Neuronal stem cell (in vitro differentiated cells): ENCODE measurements at regions not wholly inside any gene's neighbourhood (a gene's known extent, or its start where the extent isn't known, plus 50 kb on each side); places are given as distances from the start of the nearest gene placed in this dataset.

Experiments used
- DNase-seq: peaks from one replicate; pipeline ENCODE4 v3.0.0-alpha.2; 2013; ENCODE audit warnings: low spot score
- H2AFZ ChIP-seq: one replicate; pipeline ENCODE4 v1.6.1; 2013; ENCODE audit warnings: mild to moderate bottlenecking, low read length, inconsistent platforms
- H2AK5ac ChIP-seq: 2 replicates; pipeline ENCODE4 v1.6.1; 2013; ENCODE audit warnings: low read depth, mild to moderate bottlenecking, inconsistent platforms, low read length, moderate library complexity, mixed read lengths
- H2BK120ac ChIP-seq: 2 replicates; pipeline ENCODE4 v1.6.1; 2013; ENCODE audit warnings: low read depth, mild to moderate bottlenecking, inconsistent platforms, low read length, moderate library complexity, mixed read lengths
- H2BK12ac ChIP-seq: one replicate; pipeline ENCODE4 v1.6.1; 2013; ENCODE audit warnings: low read length, inconsistent platforms
- H2BK15ac ChIP-seq: 2 replicates; pipeline ENCODE4 v1.6.1; 2013; ENCODE audit warnings: mild to moderate bottlenecking, low read length, inconsistent platforms, mixed read lengths
- H2BK5ac ChIP-seq: one replicate; pipeline ENCODE4 v1.6.1; 2013; ENCODE audit warnings: inconsistent platforms, mild to moderate bottlenecking, low read length, moderate library complexity
- H3K14ac ChIP-seq: one replicate; pipeline ENCODE4 v1.6.1; 2013; ENCODE audit warnings: low read length, inconsistent platforms
- H3K18ac ChIP-seq: 2 replicates; pipeline ENCODE4 v1.6.1; 2013; ENCODE audit warnings: low read length, inconsistent platforms
- H3K23ac ChIP-seq: 2 replicates; pipeline ENCODE4 v1.6.1; 2013; ENCODE audit warnings: low read depth, mild to moderate bottlenecking, mixed read lengths, low read length, inconsistent platforms; ENCODE audit not compliant: poor library complexity
- H3K27ac ChIP-seq: replicated peaks from 3 replicates; pipeline ENCODE4 v1.5.1; 2013; ENCODE audit warnings: low read length, inconsistent platforms
- H3K27me3 ChIP-seq, 3 experiments: 2 replicates each; pipeline ENCODE4 v1.6.1; 2013; ENCODE audit warnings: low read length in 3 of 3, mild to moderate bottlenecking in 2 of 3, inconsistent platforms in 1 of 3, low read depth in 1 of 3, mixed read lengths in 1 of 3, moderate library complexity in 1 of 3; ENCODE audit not compliant: control insufficient read depth in 3 of 3, insufficient read depth in 3 of 3
- H3K36me3 ChIP-seq, 2 donors: replicated peaks in 1 of 2; 2 replicates each; pipeline ENCODE4 v1.6.1; 2013; ENCODE audit warnings: low read length in 2 of 2; ENCODE audit not compliant: control insufficient read depth in 2 of 2, insufficient read depth in 2 of 2
- H3K4ac ChIP-seq: 2 replicates; pipeline ENCODE4 v1.6.1; 2013; ENCODE audit warnings: inconsistent platforms, mild to moderate bottlenecking, low read length, moderate library complexity
- H3K4me1 ChIP-seq, 2 donors: 1 replicate in 1 of 2; 2 replicates in 1 of 2; pipeline ENCODE4 v1.6.1; 2013; ENCODE audit warnings: low read length in 2 of 2, low read depth in 1 of 2; ENCODE audit not compliant: control insufficient read depth in 2 of 2, insufficient read depth in 1 of 2
- H3K4me2 ChIP-seq: one replicate; pipeline ENCODE4 v1.6.1; 2013; ENCODE audit warnings: mild to moderate bottlenecking, low read length, inconsistent platforms; ENCODE audit not compliant: insufficient read depth, poor library complexity, severe bottlenecking
- H3K4me3 ChIP-seq, 2 donors: 2 replicates each; pipeline ENCODE4 v1.5.1; 2013; ENCODE audit warnings: low read length in 2 of 2, mild to moderate bottlenecking in 2 of 2, inconsistent platforms in 1 of 2, moderate library complexity in 1 of 2
- H3K79me1 ChIP-seq: one replicate; pipeline ENCODE4 v1.6.1; 2013; ENCODE audit warnings: low read depth, mild to moderate bottlenecking, inconsistent platforms, low read length, moderate library complexity
- H3K9ac ChIP-seq: one replicate; pipeline ENCODE4 v1.6.1; 2013; ENCODE audit warnings: mild to moderate bottlenecking, low read depth, low read length, inconsistent platforms; ENCODE audit not compliant: poor library complexity
- H3K9me3 ChIP-seq, 2 donors: replicated peaks in 1 of 2; 2 replicates each; pipeline versions ENCODE3 to v1.6.1; 2013; ENCODE audit warnings: low read length in 2 of 2, mild to moderate bottlenecking in 2 of 2, inconsistent platforms in 1 of 2, low read depth in 1 of 2, mixed read lengths in 1 of 2, moderate library complexity in 1 of 2; ENCODE audit not compliant: control insufficient read depth in 2 of 2, insufficient read depth in 1 of 2
- H4K8ac ChIP-seq: one replicate; pipeline ENCODE4 v1.6.1; 2013; ENCODE audit warnings: low read depth, mild to moderate bottlenecking, inconsistent platforms, low read length, moderate library complexity
- H4K91ac ChIP-seq: one replicate; pipeline ENCODE4 v1.6.1; 2013; ENCODE audit warnings: low read length, low read depth, mild to moderate bottlenecking, inconsistent platforms; ENCODE audit not compliant: poor library complexity
- WGBS, 2 donors: extraction: QIAGEN DNeasy Blood & Tissue Kit; methylation state at CpG; one replicate each; pipeline ENCODE4 v1.1.7; 2013; ENCODE audit warnings: missing lambda C conversion rate in 2 of 2, mixed read lengths in 1 of 2; ENCODE audit not compliant: insufficient read length in 2 of 2, insufficient replicate concordance in 1 of 2; ENCODE audit errors: extremely low coverage in 2 of 2; 5-methylcytosine and 5-hydroxymethylcytosine counted together

- no peak overlapping the region for H3K18ac ChIP-seq
- H2BK12ac ChIP-seq: no peak overlapping the region
- no peak overlapping the region for H3K14ac ChIP-seq
- no peak overlapping the region for H3K4me3 ChIP-seq
- H4K8ac ChIP-seq: no peak overlapping the region
- H2AFZ ChIP-seq: no peak overlapping the region
- H3K79me1 ChIP-seq: no peaks in the 10 kb centered on the region
- H2BK15ac ChIP-seq: no peak overlapping the region
- H2BK120ac ChIP-seq: no peak overlapping the region
- no peak overlapping the region for H3K9ac ChIP-seq
- H3K4me1 ChIP-seq: no peaks in the 10 kb centered on the region
- no peak overlapping the region for H2BK5ac ChIP-seq
- H3K23ac ChIP-seq: no peak overlapping the region
- no peak overlapping the region for H4K91ac ChIP-seq
- no peak for DNase-seq
- H3K27me3 ChIP-seq: no peaks in the 10 kb centered on the region
- no peak overlapping the region for H3K27ac ChIP-seq
- WGBS, 2 donors: no CpG with 5 or more reads among the region's 1 CpG
- no peaks in the 10 kb centered on the region for H3K36me3 ChIP-seq
- no peak overlapping the region for H2AK5ac ChIP-seq
- H3K4ac ChIP-seq: no peak overlapping the region
- no peaks in the 10 kb centered on the region for H3K9me3 ChIP-seq
- no peak overlapping the region for H3K4me2 ChIP-seq
Measured at GRCh38 chr1:229192031-229192430, 78.9 kb upstream of the RAB4A start.

GRCh38 chr1:229192853-229193252, 78.1 kb upstream of the RAB4A start:
- no peak overlapping the region for H2BK120ac ChIP-seq

GRCh38 chr1:229194096-229194495, 76.8 kb upstream of the RAB4A start:
- Histone ChIP-seq H2AK5ac (no peak overlapping the region), H3K4me2 (no peak overlapping the region), H3K36me3 (no peaks in the 10 kb centered on the region), H3K9me3 (no peaks in the 10 kb centered on the region), H2BK120ac (no peak overlapping the region), H2BK12ac (no peak overlapping the region), H4K8ac (no peak overlapping the region), H4K91ac (no peak overlapping the region), H3K4me3 (no peak overlapping the region), H3K4me1 (no peaks in the 10 kb centered on the region), H3K4ac (no peak overlapping the region), H3K27ac (no peak overlapping the region), H3K23ac (no peak overlapping the region), H3K27me3 (no peaks in the 10 kb centered on the region), H2BK5ac (no peak overlapping the region), H2AFZ (no peak overlapping the region), H3K9ac (no peak overlapping the region), H3K79me1 (no peaks in the 10 kb centered on the region), H3K14ac (no peak overlapping the region), H2BK15ac (no peak overlapping the region), H3K18ac (no peak overlapping the region)
- no peak for DNase-seq
- no CpG with 5 or more reads among the region's 9 CpGs for WGBS, 2 donors

More at GRCh38 chr1:229192853-229193252, 78.1 kb upstream of the RAB4A start:
- no peak overlapping the region for H3K9ac ChIP-seq
- no peak overlapping the region for H4K8ac ChIP-seq
- no peak overlapping the region for H3K23ac ChIP-seq
- no peak overlapping the region for H2AFZ ChIP-seq
- no peak overlapping the region for H3K27ac ChIP-seq
- no peak overlapping the region for H3K4me2 ChIP-seq
- H3K79me1 ChIP-seq: no peaks in the 10 kb centered on the region
- WGBS, 2 donors: no CpG with 5 or more reads among the region's 4 CpGs
- H3K36me3 ChIP-seq: no peaks in the 10 kb centered on the region
- no peak overlapping the region for H2BK12ac ChIP-seq
- no peak overlapping the region for H2AK5ac ChIP-seq
- DNase-seq: no peak
- H3K4ac ChIP-seq: no peak overlapping the region
- H3K14ac ChIP-seq: no peak overlapping the region
- H3K18ac ChIP-seq: no peak overlapping the region
- no peaks in the 10 kb centered on the region for H3K4me1 ChIP-seq
- no peaks in the 10 kb centered on the region for H3K27me3 ChIP-seq
- H3K9me3 ChIP-seq: no peaks in the 10 kb centered on the region
- no peak overlapping the region for H3K4me3 ChIP-seq
- H2BK5ac ChIP-seq: no peak overlapping the region
- no peak overlapping the region for H2BK15ac ChIP-seq
- H4K91ac ChIP-seq: no peak overlapping the region

- H2BK12ac ChIP-seq: no peak overlapping the region
- no peak overlapping the region for H4K8ac ChIP-seq
- no peak overlapping the region for H3K9ac ChIP-seq
- no peak overlapping the region for H3K4ac ChIP-seq
- no peaks in the 10 kb centered on the region for H3K36me3 ChIP-seq
- no peak overlapping the region for H3K27ac ChIP-seq
- H2BK120ac ChIP-seq: no peak overlapping the region
- H2AK5ac ChIP-seq: no peak overlapping the region
- H3K18ac ChIP-seq: no peak overlapping the region
- no peak overlapping the region for H4K91ac ChIP-seq
- H2AFZ ChIP-seq: no peak overlapping the region
- no peak overlapping the region for H3K23ac ChIP-seq
- no peaks in the 10 kb centered on the region for H3K79me1 ChIP-seq
- H3K27me3 ChIP-seq: no peaks in the 10 kb centered on the region
- H3K4me2 ChIP-seq: no peak overlapping the region
- H3K4me1 ChIP-seq: peaks cover 0 to 4% of the 10 kb centered on the region in 2 donors
- no peak overlapping the region for H2BK5ac ChIP-seq
- H2BK15ac ChIP-seq: no peak overlapping the region
- H3K4me3 ChIP-seq: no peak overlapping the region
- DNase-seq: no peak
- H3K14ac ChIP-seq: no peak overlapping the region
- no CpG with 5 or more reads among the region's 1 CpG for WGBS, 2 donors
- H3K9me3 ChIP-seq: no peaks in the 10 kb centered on the region
Measured at GRCh38 chr1:229195246-229195645, 75.7 kb upstream of the RAB4A start.
